ENCODE measurements at regions not wholly inside any gene's neighbourhood (a gene's known extent, or its start where the extent isn't known, plus 50 kb on each side); places are given as distances from the start of the nearest gene placed in this dataset.
"Not testable (repeated sequence)": the region's sequence is repeated elsewhere in the genome, so short reads cannot be mapped to it uniquely, and the experiment has no call there.

- no peak for DNase-seq
Observed at GRCh38 chr9:22855980-22856379, 409.4 kb downstream of the DMRTA1 start.

GRCh38 chr9:22857316-22857715 is 410.7 kb downstream of the DMRTA1 start:
- DNase-seq, result no peak

DNA sequence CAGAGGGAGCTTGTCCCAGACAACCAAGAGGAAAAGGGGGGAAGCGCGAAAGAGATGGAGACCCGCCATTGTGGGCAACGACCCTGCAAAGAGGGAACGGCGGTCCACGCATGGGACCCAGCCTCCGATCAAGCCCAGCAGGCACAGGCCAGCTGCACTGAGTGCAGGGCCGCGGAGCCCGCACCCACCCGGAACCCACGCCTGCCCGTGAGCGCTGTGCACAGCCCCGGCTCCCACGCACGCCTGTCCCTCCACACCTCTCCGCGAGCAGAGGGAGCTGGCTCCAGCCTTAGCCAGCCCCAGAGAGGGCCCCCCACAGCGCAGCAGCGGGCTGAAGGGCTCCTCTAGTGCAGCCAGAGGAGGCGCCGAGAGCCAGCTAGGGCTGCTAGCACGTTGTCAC is 416.5 kb downstream of the DMRTA1 start:
- DNase-seq, result no peak

DNA sequence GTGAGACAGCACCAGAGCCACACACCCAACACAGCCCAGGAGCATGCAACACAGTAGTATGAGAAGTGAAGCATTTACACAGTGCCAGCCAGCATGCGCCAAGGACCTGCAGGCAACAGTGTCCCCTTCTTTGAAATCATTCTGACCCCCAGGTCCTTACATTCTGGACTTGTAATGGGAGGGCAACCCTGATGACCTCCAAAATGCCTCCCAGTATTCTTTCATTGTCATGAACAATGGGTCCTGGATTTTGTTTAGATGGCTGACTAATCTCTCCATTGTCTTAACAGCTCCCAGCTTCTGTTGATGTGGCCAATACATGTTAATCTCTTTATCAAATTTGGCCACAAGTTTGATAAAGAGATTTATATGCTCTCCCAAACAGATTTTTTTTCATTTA is 417.1 kb downstream of the DMRTA1 start:
- DNase-seq, result no peak

- no peak for DNase-seq
Observed at GRCh38 chr9:22893196-22893843, 446.7 kb downstream of the DMRTA1 start.

DNA sequence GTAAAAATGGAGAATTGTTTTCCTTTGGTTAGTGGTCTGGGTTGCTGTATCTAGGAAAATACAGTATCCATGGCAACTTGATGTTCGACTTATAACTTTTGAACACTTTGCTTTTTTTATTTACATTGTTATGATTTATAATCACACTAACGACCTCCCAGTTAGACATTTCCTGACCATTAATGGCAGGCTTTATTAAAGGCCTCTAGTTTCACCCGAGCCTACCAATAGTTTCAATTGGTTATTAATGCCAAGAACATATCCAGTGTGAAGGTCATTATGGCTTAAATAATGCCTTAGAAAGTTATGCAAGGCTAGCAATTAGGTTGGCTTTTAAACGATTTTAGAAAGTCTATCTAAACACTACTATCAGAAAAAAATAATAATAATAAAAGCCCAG is 452.0 kb downstream of the DMRTA1 start:
- DNase-seq, result no peak

DNA sequence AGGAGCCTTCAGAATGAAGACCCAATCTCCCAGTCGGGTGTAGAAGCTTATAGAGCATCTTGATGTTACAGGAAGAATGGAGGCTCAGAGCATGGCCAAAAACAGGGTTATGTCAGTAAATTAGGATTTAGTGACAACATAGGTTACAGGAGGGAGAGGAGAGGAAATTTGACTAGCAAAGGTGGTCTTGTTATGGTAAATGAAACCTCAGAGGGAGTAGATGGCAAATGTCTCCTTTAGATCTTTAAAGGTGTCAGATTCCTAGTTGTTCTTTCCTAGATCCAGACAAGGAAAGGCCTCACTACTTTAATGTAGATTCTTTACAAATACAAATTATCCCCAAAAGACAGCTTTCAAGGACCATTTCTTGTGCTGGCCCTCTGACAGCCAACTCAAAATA is 465.0 kb downstream of the DMRTA1 start:
- no peak for DNase-seq

DNA sequence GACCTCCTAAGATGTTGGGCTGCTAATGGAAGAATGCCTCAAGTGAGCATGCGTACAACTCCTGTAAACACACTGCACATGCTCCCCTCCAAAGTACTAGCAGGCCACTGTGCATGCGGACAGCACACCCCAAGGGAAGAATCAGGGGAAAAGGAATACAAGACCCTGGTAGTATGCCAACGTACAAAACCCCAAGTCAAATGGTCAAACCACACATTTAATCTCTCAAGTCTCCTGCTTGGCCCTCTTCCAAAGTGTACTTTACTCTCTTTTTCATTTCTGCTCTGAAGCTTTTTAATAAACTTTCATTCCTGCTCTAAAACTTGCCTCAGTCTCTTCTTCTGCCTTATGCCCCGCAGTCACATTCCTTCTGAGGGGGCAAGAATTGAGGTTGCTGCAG is 466.4 kb downstream of the DMRTA1 start:
- DNase-seq, result no peak

DNA sequence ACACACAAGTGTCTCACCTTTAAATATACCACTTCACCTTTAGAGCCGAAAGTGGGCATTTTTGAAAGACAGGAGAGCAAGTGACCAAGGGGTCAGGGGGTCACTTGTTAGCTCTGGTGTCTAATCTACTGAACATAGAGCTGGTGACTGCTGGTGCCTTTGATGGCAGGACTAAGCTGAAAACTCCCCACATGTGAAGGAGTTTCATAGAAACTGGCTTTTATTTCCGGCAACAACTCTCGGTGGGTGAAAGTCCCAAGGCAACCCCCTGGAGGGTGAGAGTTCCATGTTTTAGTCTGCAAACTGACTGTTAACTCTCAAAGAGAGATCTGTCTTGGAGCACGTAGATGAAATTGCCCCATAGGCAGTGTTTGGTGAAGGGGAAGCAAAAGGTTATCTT is 466.9 kb downstream of the DMRTA1 start:
- DNase-seq, result no peak

DNA sequence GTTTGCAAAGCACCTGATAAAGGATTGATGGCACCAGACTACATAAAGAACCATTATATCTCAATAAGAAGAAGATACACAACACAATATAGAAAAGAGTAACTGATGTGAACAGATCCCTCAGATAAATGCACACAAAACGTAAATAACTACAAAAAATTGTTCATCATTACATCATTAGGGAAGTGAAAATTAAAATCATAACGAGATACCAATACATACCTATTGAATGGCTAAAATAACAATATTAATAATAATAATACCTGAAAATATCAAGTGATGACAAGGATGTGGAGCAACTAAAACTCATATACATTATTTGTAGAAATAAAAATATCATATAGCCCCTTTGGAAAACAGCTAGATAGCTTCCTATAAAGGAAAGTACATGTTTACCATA is 469.5 kb downstream of the DMRTA1 start:
- no peak for DNase-seq

DNA sequence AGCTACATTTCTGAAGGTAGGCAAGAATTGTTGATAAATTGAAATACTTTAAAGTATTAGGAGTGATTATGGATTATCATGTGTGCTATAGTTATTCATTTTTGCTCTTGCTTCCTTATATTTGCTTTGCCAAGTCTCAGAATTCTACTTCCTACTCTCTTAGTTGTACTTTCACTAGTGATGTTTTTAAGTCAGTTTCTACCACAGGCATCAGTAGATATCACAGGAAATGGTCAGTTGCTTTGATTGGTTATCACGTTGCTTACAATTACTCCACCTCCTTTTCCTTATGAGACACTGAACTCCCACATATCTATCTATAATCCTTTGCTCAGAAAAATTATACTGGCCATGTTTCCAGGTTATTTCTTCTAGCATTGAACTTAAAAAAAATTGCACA is 472.8 kb downstream of the DMRTA1 start:
- DNase-seq, result no peak

DNA sequence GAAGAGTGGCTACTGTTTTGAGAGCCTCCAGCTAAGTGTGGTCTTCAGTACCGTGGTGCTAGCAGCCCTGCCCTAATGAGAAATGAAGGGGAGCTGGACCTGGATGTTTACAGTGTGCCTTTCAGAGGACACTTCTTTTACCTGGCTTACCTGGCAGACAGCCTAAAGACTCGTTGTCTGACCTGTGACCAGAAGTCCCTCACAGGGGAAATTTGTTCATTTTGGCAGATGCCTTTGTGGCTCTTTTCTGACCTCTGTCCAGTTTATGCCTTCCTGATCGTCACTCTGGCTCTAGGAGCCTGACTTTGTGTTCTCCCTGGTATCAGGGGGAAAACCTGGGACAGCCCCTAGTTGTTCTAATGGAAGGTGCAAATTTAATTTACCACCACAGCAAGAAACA is 475.1 kb downstream of the DMRTA1 start:
- no peak for DNase-seq

DNA sequence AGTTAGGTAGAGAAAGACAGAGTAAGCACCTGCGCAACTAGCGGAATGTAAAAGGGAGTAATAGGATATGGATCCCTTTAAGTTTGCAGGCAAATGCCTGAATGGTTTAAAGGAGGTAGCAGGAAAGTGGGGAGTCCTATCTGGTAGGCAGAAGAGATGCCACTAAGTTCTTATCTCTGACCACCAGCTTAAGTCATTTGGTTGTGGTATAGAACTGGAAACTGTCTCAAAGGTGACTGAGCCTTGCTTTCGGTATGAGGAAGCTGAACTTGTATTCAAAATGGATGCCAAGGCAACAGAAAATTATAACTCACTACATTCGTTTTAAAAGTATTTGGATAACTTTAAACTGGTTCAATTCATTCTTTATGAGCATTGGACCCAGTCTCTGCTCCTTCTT is 475.6 kb downstream of the DMRTA1 start:
- DNase-seq, result no peak

DNA sequence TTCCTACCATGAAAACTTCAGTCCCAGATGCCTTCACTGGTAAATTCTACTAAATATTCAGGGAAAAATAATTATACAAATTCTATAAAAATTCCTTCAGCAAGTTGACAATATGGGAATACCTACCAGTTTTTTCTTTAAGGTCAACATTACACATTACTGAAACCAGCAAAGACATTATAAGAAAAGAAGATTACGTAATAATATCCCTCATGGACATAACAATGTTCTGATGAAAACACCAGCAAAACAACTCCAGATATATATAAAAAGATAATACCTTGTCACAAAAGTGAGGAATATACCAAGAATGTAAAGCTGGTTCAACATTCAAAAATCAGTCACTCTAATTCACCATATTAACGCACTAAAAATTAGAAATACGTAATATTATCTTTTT is 507.9 kb downstream of the DMRTA1 start:
- no peak for DNase-seq

DNA sequence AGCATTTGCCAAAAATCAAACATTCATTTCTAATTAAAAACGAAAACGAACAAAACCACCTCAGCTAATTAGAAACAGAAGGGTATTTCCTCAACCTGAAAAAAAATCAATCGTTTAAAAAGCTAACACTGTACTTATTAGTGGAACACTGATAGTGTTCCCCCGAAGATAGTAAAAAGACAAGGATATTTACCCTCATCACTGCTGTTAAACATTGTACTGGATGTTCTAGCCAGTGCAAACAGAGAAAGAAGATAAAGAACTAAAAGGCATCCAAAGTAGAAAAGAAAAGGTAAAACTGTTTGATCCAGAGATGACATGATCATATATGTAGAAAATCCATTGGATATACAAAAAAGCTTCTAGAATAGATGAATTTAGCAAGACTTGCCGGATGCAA is 508.3 kb downstream of the DMRTA1 start:
- no peak for DNase-seq

- DNase-seq, result no peak
Observed at GRCh38 chr9:22969350-22969979, 522.8 kb downstream of the DMRTA1 start.

DNA sequence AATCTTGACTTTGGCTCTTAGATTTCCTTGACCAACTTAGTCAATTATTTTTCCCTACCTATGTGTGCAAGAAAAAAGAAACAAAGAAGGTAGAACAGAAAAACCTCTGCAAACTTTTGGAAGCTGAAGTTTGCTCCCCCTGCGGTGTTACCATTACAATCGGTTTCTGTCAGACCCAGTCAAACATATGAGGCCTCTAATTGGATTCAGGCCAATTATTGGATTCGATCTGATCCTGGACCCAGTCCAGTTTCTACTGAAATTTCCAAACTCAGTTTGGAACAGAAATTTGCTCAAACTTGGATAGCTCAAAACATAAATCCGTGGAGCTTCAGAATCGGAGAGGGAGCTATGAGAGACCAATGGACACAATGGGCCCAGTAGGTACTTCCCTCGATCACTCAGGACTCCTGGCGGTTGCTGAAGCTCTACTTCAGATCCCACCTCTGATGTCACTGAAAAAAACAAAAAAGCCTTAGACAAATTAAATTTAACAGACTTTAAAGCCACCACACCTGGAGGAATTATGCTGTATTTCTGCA is 523.9 kb downstream of the DMRTA1 start:
- no peak for DNase-seq

- no peak for DNase-seq
Observed at GRCh38 chr9:22975951-22976350, 529.3 kb downstream of the DMRTA1 start.

GRCh38 chr9:22976454-22976853 is 529.8 kb downstream of the DMRTA1 start:
- DNase-seq, result no peak

GRCh38 chr9:22980429-22980828 is 533.8 kb downstream of the DMRTA1 start:
- not testable (repeated sequence) for DNase-seq

GRCh38 chr9:22986556-22986955 is 539.9 kb downstream of the DMRTA1 start:
- no peak for DNase-seq

GRCh38 chr9:22990349-22990748 is 543.7 kb downstream of the DMRTA1 start:
- no peak for DNase-seq

DNA sequence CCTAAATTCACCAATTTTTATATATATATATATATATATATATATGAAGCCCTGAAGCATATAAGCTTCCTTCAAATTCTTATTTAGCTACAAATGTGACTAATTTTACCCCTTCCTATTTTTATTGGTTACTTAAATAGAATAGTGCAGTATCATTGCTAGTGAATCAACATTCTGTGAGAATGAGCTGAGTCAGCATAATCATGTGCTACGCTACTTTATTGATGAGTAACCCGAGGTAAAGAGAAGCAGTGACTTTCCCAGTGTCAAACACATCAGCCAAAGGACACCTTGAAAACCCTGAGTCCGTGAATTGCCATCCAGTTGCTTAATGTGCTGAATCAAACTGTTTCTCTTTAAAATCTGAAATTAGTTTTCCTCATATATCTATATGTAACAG is 546.2 kb downstream of the DMRTA1 start:
- no peak for DNase-seq

DNA sequence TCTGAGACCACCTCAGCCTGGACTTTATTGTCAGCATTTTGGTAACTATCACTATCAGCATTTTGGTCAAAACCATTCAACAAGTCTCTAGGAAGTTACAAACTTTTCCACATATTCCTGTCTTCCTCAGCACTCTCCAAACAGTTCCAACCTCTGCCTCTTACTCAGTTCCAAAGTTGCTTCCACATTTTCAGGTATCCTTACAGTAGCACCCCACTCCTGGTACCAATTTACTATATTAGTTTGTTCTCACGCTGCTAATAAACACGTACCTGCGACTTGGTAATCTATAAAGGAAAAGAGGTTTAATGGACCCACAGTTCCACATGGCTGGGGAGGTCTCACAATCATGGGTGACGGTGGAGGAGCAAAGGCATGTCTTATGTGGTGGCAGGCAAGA is 551.3 kb downstream of the DMRTA1 start:
- DNase-seq, result no peak

- DNase-seq, result no peak
Observed at GRCh38 chr9:23005156-23005555, 558.5 kb downstream of the DMRTA1 start.
